ENCODE measurements at regions not wholly inside any gene's neighbourhood (a gene's known extent, or its start where the extent isn't known, plus 50 kb on each side); places are given as distances from the start of the nearest gene placed in this dataset.
"Not testable (repeated sequence)": the region's sequence is repeated elsewhere in the genome, so short reads cannot be mapped to it uniquely, and the experiment has no call there.

GRCh38 chr1:228842094-228842775, 107.0 kb downstream of the RHOU start:
- H3K9ac ChIP-seq (ENCODE audit: low read length) = no peak overlapping the region
- no peak overlapping the region for H3K14ac ChIP-seq (ENCODE audit: low read length in 2 of 2)
- peaks cover 18% of the 10 kb centered on the region for H3K4me1 ChIP-seq (ENCODE audit: control insufficient read depth, insufficient read depth, low read depth, low read length)
- no peak overlapping the region for H2AK5ac ChIP-seq (ENCODE audit: low read length, severe bottlenecking)
- no peak overlapping the region for H2BK120ac ChIP-seq (ENCODE audit: low read depth, low read length)
- no peak overlapping the region for H2AFZ ChIP-seq (ENCODE audit: low read depth, low read length)
- no peaks in the 10 kb centered on the region for H3K79me1 ChIP-seq (replicated peaks; ENCODE audit: low read length, poor library complexity, severe bottlenecking)
- H3K27ac ChIP-seq (ENCODE audit: low read length, poor library complexity, severe bottlenecking) = no peak overlapping the region
- no peak overlapping the region for H3K4me2 ChIP-seq (ENCODE audit: low read length, poor library complexity, severe bottlenecking)
- DNase-seq = peak; percentile 88
- H4K8ac ChIP-seq (ENCODE audit: low read length) = no peak overlapping the region
- no peak overlapping the region for H2BK15ac ChIP-seq (ENCODE audit: low read depth, poor library complexity, severe bottlenecking)
- H2BK12ac ChIP-seq (ENCODE audit: low read length in 2 of 2) = no peak overlapping the region
- no peak overlapping the region for H3K23ac ChIP-seq (ENCODE audit: low read length in 2 of 2)
- H3K9me3 ChIP-seq (ENCODE audit: control insufficient read depth, low read length) = peaks cover 4% of the 10 kb centered on the region
- H3K4ac ChIP-seq (ENCODE audit: low read depth in 1 of 2, low read length in 2 of 2) = no peak overlapping the region
- WGBS = 31% methylated on average over 6 of the region's 6 CpGs
- H4K91ac ChIP-seq (ENCODE audit: low read length) = no peak overlapping the region
- no peaks in the 10 kb centered on the region for H3K36me3 ChIP-seq (ENCODE audit: control insufficient read depth in 1 of 2, insufficient read depth in 2 of 2, low read depth in 1 of 2, low read length in 2 of 2)
- H2BK5ac ChIP-seq (ENCODE audit: low read depth, low read length, poor library complexity, severe bottlenecking) = no peak overlapping the region
- no peak overlapping the region for H3K4me3 ChIP-seq (ENCODE audit: insufficient read depth in 1 of 2, low read depth in 1 of 2, low read length in 2 of 2)
- peak overlapping the region in 1 of 2 experiments; percentile 16 for H3K18ac ChIP-seq (ENCODE audit: low read depth in 1 of 2, low read length in 2 of 2)
- H3K27me3 ChIP-seq (ENCODE audit: control insufficient read depth in 1 of 2, insufficient read depth in 1 of 2, low read length in 2 of 2) = no peaks in the 10 kb centered on the region

GRCh38 chr1:228845101-228845500, 109.8 kb downstream of the RHOU start:
- Histone ChIP-seq H3K27ac (ENCODE audit: low read length, poor library complexity, severe bottlenecking) (no peak overlapping the region), H3K4me3 (ENCODE audit: insufficient read depth in 1 of 2, low read depth in 1 of 2, low read length in 2 of 2) (no peak overlapping the region), H3K4ac (ENCODE audit: low read depth in 1 of 2, low read length in 2 of 2) (no peak overlapping the region), H3K14ac (ENCODE audit: low read length in 2 of 2) (no peak overlapping the region), H2AK5ac (ENCODE audit: low read length, severe bottlenecking) (no peak overlapping the region), H3K79me1 (replicated peaks; ENCODE audit: low read length, poor library complexity, severe bottlenecking) (no peaks in the 10 kb centered on the region), H2BK120ac (ENCODE audit: low read depth, low read length) (no peak overlapping the region), H3K36me3 (ENCODE audit: control insufficient read depth in 1 of 2, insufficient read depth in 2 of 2, low read depth in 1 of 2, low read length in 2 of 2) (no peaks in the 10 kb centered on the region), H3K4me2 (ENCODE audit: low read length, poor library complexity, severe bottlenecking) (no peak overlapping the region), H3K9me3 (ENCODE audit: control insufficient read depth, low read length) (peaks cover 4% of the 10 kb centered on the region), H2AFZ (ENCODE audit: low read depth, low read length) (no peak overlapping the region), H4K91ac (ENCODE audit: low read length) (no peak overlapping the region), H3K18ac (ENCODE audit: low read depth in 1 of 2, low read length in 2 of 2) (no peak overlapping the region), H3K27me3 (ENCODE audit: control insufficient read depth in 1 of 2, insufficient read depth in 1 of 2, low read length in 2 of 2) (peaks cover 0 to 10% of the 10 kb centered on the region in 2 experiments), H2BK5ac (ENCODE audit: low read depth, low read length, poor library complexity, severe bottlenecking) (no peak overlapping the region), H2BK12ac (ENCODE audit: low read length in 2 of 2) (no peak overlapping the region), H3K9ac (ENCODE audit: low read length) (no peak overlapping the region), H3K23ac (ENCODE audit: low read length in 2 of 2) (no peak overlapping the region), H3K4me1 (ENCODE audit: control insufficient read depth, insufficient read depth, low read depth, low read length) (peaks cover 5% of the 10 kb centered on the region), H4K8ac (ENCODE audit: low read length) (no peak overlapping the region), H2BK15ac (ENCODE audit: low read depth, poor library complexity, severe bottlenecking) (no peak overlapping the region)
- no peak for DNase-seq
- WGBS = 94% methylated on average over 7 of the region's 8 CpGs

GRCh38 chr1:228846952-228847351, 111.7 kb downstream of the RHOU start:
- H3K23ac ChIP-seq (ENCODE audit: low read length in 2 of 2) = no peak overlapping the region
- peaks cover 6% of the 10 kb centered on the region for H3K4me1 ChIP-seq (ENCODE audit: control insufficient read depth, insufficient read depth, low read depth, low read length)
- no peak overlapping the region for H2AK5ac ChIP-seq (ENCODE audit: low read length, severe bottlenecking)
- no peak overlapping the region for H3K4me2 ChIP-seq (ENCODE audit: low read length, poor library complexity, severe bottlenecking)
- H3K4ac ChIP-seq (ENCODE audit: low read depth in 1 of 2, low read length in 2 of 2) = no peak overlapping the region
- no peak overlapping the region for H3K9ac ChIP-seq (ENCODE audit: low read length)
- H2BK12ac ChIP-seq (ENCODE audit: low read length in 2 of 2) = no peak overlapping the region
- H3K79me1 ChIP-seq (replicated peaks; ENCODE audit: low read length, poor library complexity, severe bottlenecking) = no peaks in the 10 kb centered on the region
- no peak overlapping the region for H2AFZ ChIP-seq (ENCODE audit: low read depth, low read length)
- no peak overlapping the region for H4K91ac ChIP-seq (ENCODE audit: low read length)
- no peak overlapping the region for H4K8ac ChIP-seq (ENCODE audit: low read length)
- DNase-seq = no peak
- H3K4me3 ChIP-seq (ENCODE audit: insufficient read depth in 1 of 2, low read depth in 1 of 2, low read length in 2 of 2) = no peak overlapping the region
- H2BK15ac ChIP-seq (ENCODE audit: low read depth, poor library complexity, severe bottlenecking) = no peak overlapping the region
- peaks cover 0 to 22% of the 10 kb centered on the region in 2 experiments for H3K27me3 ChIP-seq (ENCODE audit: control insufficient read depth in 1 of 2, insufficient read depth in 1 of 2, low read length in 2 of 2)
- H3K36me3 ChIP-seq (ENCODE audit: control insufficient read depth in 1 of 2, insufficient read depth in 2 of 2, low read depth in 1 of 2, low read length in 2 of 2) = no peaks in the 10 kb centered on the region
- H2BK120ac ChIP-seq (ENCODE audit: low read depth, low read length) = no peak overlapping the region
- peaks cover 4% of the 10 kb centered on the region for H3K9me3 ChIP-seq (ENCODE audit: control insufficient read depth, low read length)
- H3K18ac ChIP-seq (ENCODE audit: low read depth in 1 of 2, low read length in 2 of 2) = no peak overlapping the region
- H3K14ac ChIP-seq (ENCODE audit: low read length in 2 of 2) = no peak overlapping the region
- H3K27ac ChIP-seq (ENCODE audit: low read length, poor library complexity, severe bottlenecking) = no peak overlapping the region
- WGBS = 100% methylated on average over 1 of the region's 1 CpG
- H2BK5ac ChIP-seq (ENCODE audit: low read depth, low read length, poor library complexity, severe bottlenecking) = no peak overlapping the region

GRCh38 chr1:228847451-228847850, 112.2 kb downstream of the RHOU start:
- 98% methylated on average over 2 of the region's 2 CpGs for WGBS
- not testable (repeated sequence) for H3K27ac ChIP-seq (ENCODE audit: low read length, poor library complexity, severe bottlenecking); H3K79me1 ChIP-seq (replicated peaks; ENCODE audit: low read length, poor library complexity, severe bottlenecking); H2AFZ ChIP-seq (ENCODE audit: low read depth, low read length); H3K4ac ChIP-seq (ENCODE audit: low read depth in 1 of 2, low read length in 2 of 2); H2BK15ac ChIP-seq (ENCODE audit: low read depth, poor library complexity, severe bottlenecking); H4K91ac ChIP-seq (ENCODE audit: low read length); H3K9me3 ChIP-seq (ENCODE audit: control insufficient read depth, low read length); H4K8ac ChIP-seq (ENCODE audit: low read length); DNase-seq; H3K23ac ChIP-seq (ENCODE audit: low read length in 2 of 2); H3K4me2 ChIP-seq (ENCODE audit: low read length, poor library complexity, severe bottlenecking); H3K4me1 ChIP-seq (ENCODE audit: control insufficient read depth, insufficient read depth, low read depth, low read length); H3K9ac ChIP-seq (ENCODE audit: low read length); H2BK5ac ChIP-seq (ENCODE audit: low read depth, low read length, poor library complexity, severe bottlenecking); H3K14ac ChIP-seq (ENCODE audit: low read length in 2 of 2); H2AK5ac ChIP-seq (ENCODE audit: low read length, severe bottlenecking); H3K36me3 ChIP-seq (ENCODE audit: control insufficient read depth in 1 of 2, insufficient read depth in 2 of 2, low read depth in 1 of 2, low read length in 2 of 2); H2BK12ac ChIP-seq (ENCODE audit: low read length in 2 of 2); H3K4me3 ChIP-seq (ENCODE audit: insufficient read depth in 1 of 2, low read depth in 1 of 2, low read length in 2 of 2); H2BK120ac ChIP-seq (ENCODE audit: low read depth, low read length); H3K18ac ChIP-seq (ENCODE audit: low read depth in 1 of 2, low read length in 2 of 2)
- H3K27me3 ChIP-seq (ENCODE audit: control insufficient read depth in 1 of 2, insufficient read depth in 1 of 2, low read length in 2 of 2) = peaks cover 0 to 22% of the 10 kb centered on the region in 2 experiments
